SK-N-DZ (cell line): ENCODE measurements at regions not wholly inside any gene's neighbourhood (a gene's known extent, or its start where the extent isn't known, plus 50 kb on each side); places are given as distances from the start of the nearest gene placed in this dataset.

ENCODE experiments used
- DNase-seq: peaks from one replicate; pipeline ENCODE4 v3.0.0-alpha.2; 2015; ENCODE audit warnings: low spot score

GRCh38 chr4:41318839-41319530 lies 62.3 kb downstream of the UCHL1 start:
- DNase-seq = no peak

- no peak for DNase-seq
Measured at GRCh38 chr4:41319553-41319952, 62.8 kb downstream of the UCHL1 start.

GRCh38 chr4:41320278-41320677 lies 63.5 kb downstream of the UCHL1 start:
- DNase-seq = no peak

GRCh38 chr4:41320786-41321185 lies 64.1 kb downstream of the UCHL1 start:
- no peak for DNase-seq

- no peak for DNase-seq
Measured at GRCh38 chr4:41321216-41321945, 64.7 kb downstream of the UCHL1 start.

GRCh38 chr4:41322617-41323016 lies 65.9 kb downstream of the UCHL1 start:
- DNase-seq = no peak

- no peak for DNase-seq
Measured at GRCh38 chr4:41323179-41323578, 66.5 kb downstream of the UCHL1 start.

- DNase-seq = no peak
Measured at GRCh38 chr4:41323706-41324105, 67.0 kb downstream of the UCHL1 start.

- DNase-seq = no peak
Measured at GRCh38 chr4:41324861-41325260, 68.1 kb downstream of the UCHL1 start.

- no peak for DNase-seq
Measured at GRCh38 chr4:41325901-41326300, 69.2 kb downstream of the UCHL1 start.

GRCh38 chr4:41326776-41327175 lies 70.0 kb downstream of the UCHL1 start:
- DNase-seq = no peak

- no peak for DNase-seq
Measured at GRCh38 chr4:41327770-41328169, 71.0 kb downstream of the UCHL1 start.

GRCh38 chr4:41329361-41329760 lies 72.6 kb downstream of the UCHL1 start:
- DNase-seq = no peak

- DNase-seq = no peak
Measured at GRCh38 chr4:41331224-41331623, 74.5 kb downstream of the UCHL1 start.

GRCh38 chr4:41332510-41333054 lies 75.9 kb downstream of the UCHL1 start:
- no peak for DNase-seq

- DNase-seq = no peak
Measured at GRCh38 chr4:41334182-41334581, 77.5 kb downstream of the UCHL1 start.

GRCh38 chr4:41339812-41340809 lies 83.4 kb downstream of the UCHL1 start:
- peak; percentile 79 for DNase-seq

GRCh38 chr4:41346306-41347061 lies 89.8 kb downstream of the UCHL1 start:
- no peak for DNase-seq

- DNase-seq = no peak
Measured at GRCh38 chr4:41349021-41349420, 92.3 kb downstream of the UCHL1 start.

GRCh38 chr4:41358647-41359421 lies 102.1 kb downstream of the UCHL1 start:
- DNase-seq = peak; percentile 83
